ENCODE measurements at regions not wholly inside any gene's neighbourhood (a gene's known extent, or its start where the extent isn't known, plus 50 kb on each side); places are given as distances from the start of the nearest gene placed in this dataset.
"Not testable (repeated sequence)": the region's sequence is repeated elsewhere in the genome, so short reads cannot be mapped to it uniquely, and the experiment has no call there.

- no peak for TF ChIP-seq CTCF (conservative IDR thresholded peaks at IDR 0.05; ENCODE audit: low read depth, low read length)
- H3K4me3 ChIP-seq (ENCODE audit: low read length), result no peak overlapping the region
These were observed 50.9 kb upstream of the OLIG3 start for GRCh38 chr6:137545073-137545472.

GRCh38 chr6:137547186-137547585, 53.0 kb upstream of the OLIG3 start:
- DNase-seq (ENCODE audit: low read depth), result no peak
- H3K4me3 ChIP-seq (ENCODE audit: low read length), result no peak overlapping the region
- TF ChIP-seq CTCF (conservative IDR thresholded peaks at IDR 0.05; ENCODE audit: low read depth, low read length), result no peak

More at GRCh38 chr6:137545073-137545472, 50.9 kb upstream of the OLIG3 start:
- no peak for DNase-seq (ENCODE audit: low read depth)

- TF ChIP-seq CTCF (conservative IDR thresholded peaks at IDR 0.05; ENCODE audit: low read depth, low read length), result no peak
- DNase-seq (ENCODE audit: low read depth), result no peak
- H3K4me3 ChIP-seq (ENCODE audit: low read length), result no peak overlapping the region
These were observed 53.4 kb upstream of the OLIG3 start for GRCh38 chr6:137547601-137548000.

GRCh38 chr6:137549106-137549505, 54.9 kb upstream of the OLIG3 start:
- no peak for TF ChIP-seq CTCF (conservative IDR thresholded peaks at IDR 0.05; ENCODE audit: low read depth, low read length)
- H3K4me3 ChIP-seq (ENCODE audit: low read length), result no peak overlapping the region
- DNase-seq (ENCODE audit: low read depth), result no peak

GRCh38 chr6:137550535-137550934, 56.3 kb upstream of the OLIG3 start:
- DNase-seq (ENCODE audit: low read depth), result no peak
- no peak overlapping the region for H3K4me3 ChIP-seq (ENCODE audit: low read length)
- TF ChIP-seq CTCF (conservative IDR thresholded peaks at IDR 0.05; ENCODE audit: low read depth, low read length), result no peak

- TF ChIP-seq CTCF (conservative IDR thresholded peaks at IDR 0.05; ENCODE audit: low read depth, low read length), result no peak
- DNase-seq (ENCODE audit: low read depth), result no peak
- H3K4me3 ChIP-seq (ENCODE audit: low read length), result no peak overlapping the region
These were observed 58.0 kb upstream of the OLIG3 start for GRCh38 chr6:137552146-137552545.

- DNase-seq (ENCODE audit: low read depth), result no peak
- no peak for TF ChIP-seq CTCF (conservative IDR thresholded peaks at IDR 0.05; ENCODE audit: low read depth, low read length)
- H3K4me3 ChIP-seq (ENCODE audit: low read length), result no peak overlapping the region
These were observed 58.6 kb upstream of the OLIG3 start for GRCh38 chr6:137552809-137553208.

- not testable (repeated sequence) for DNase-seq (ENCODE audit: low read depth); H3K4me3 ChIP-seq (ENCODE audit: low read length)
These were observed 65.5 kb upstream of the OLIG3 start for GRCh38 chr6:137559521-137560183.

Data from retinal pigment epithelial cell (primary cell).